Caki2 (cell line): ENCODE measurements at regions not wholly inside any gene's neighbourhood (a gene's known extent, or its start where the extent isn't known, plus 50 kb on each side); places are given as distances from the start of the nearest gene placed in this dataset.
A peak's percentile ranks its signal among the peaks of the same experiment; 100 is the strongest.
"Not testable (repeated sequence)": the region's sequence is repeated elsewhere in the genome, so short reads cannot be mapped to it uniquely, and the experiment has no call there.

Source experiments
- DNase-seq: peaks from one replicate; pipeline ENCODE4 v3.0.0-alpha.2; 2015; ENCODE audit warnings: low read depth
- in situ Hi-C: cut with HindIII; loops from 2 replicates; pipeline ENCODE4 v1.10.0; 2016; ENCODE audit warnings: low sequenced_read_pairs, low pct_unique_long_range_greater_than_20kb, mixed read lengths

GRCh38 chr11:103612451-103612850 lies 424.0 kb upstream of the DDI1 start:
- in situ Hi-C loops: not testable (repeated sequence)
- DNase-seq: peak; percentile 70

- in situ Hi-C loops, DNase-seq: not testable (repeated sequence)
Measured at GRCh38 chr11:103616586-103616985, 419.9 kb upstream of the DDI1 start.

GRCh38 chr11:103618528-103618927 lies 417.9 kb upstream of the DDI1 start:
- in situ Hi-C loops: no loop called here
- DNase-seq: no peak

GRCh38 chr11:103619480-103619879 lies 417.0 kb upstream of the DDI1 start:
- in situ Hi-C loops: no loop called here
- no peak for DNase-seq

- no peak for DNase-seq
- in situ Hi-C loops: no loop called here
Measured at GRCh38 chr11:103619938-103620337, 416.5 kb upstream of the DDI1 start.

- DNase-seq: no peak
- in situ Hi-C loops: no loop called here
Measured at GRCh38 chr11:103622296-103622695, 414.1 kb upstream of the DDI1 start.

- in situ Hi-C loops: no loop called here
- DNase-seq: no peak
Measured at GRCh38 chr11:103623933-103624332, 412.5 kb upstream of the DDI1 start.

- DNase-seq: peak; percentile 88
Measured at GRCh38 chr11:103624708-103625623, 411.5 kb upstream of the DDI1 start.

GRCh38 chr11:103625624-103625965 lies 410.8 kb upstream of the DDI1 start:
- in situ Hi-C loops: no loop called here
- DNase-seq: no peak

More at GRCh38 chr11:103624708-103625623, 411.5 kb upstream of the DDI1 start:
- in situ Hi-C loops: no loop called here

- DNase-seq: no peak
- in situ Hi-C loops: no loop called here
Measured at GRCh38 chr11:103628121-103628520, 408.3 kb upstream of the DDI1 start.

GRCh38 chr11:103631841-103632240 lies 404.6 kb upstream of the DDI1 start:
- in situ Hi-C loops: no loop called here
- no peak for DNase-seq

GRCh38 chr11:103633068-103633788 lies 403.2 kb upstream of the DDI1 start:
- in situ Hi-C loops: no loop called here
- peak; percentile 56 for DNase-seq

GRCh38 chr11:103633819-103634590 lies 402.4 kb upstream of the DDI1 start:
- DNase-seq: no peak
- in situ Hi-C loops: no loop called here

GRCh38 chr11:103636232-103636631 lies 400.2 kb upstream of the DDI1 start:
- DNase-seq: no peak
- in situ Hi-C loops: no loop called here

GRCh38 chr11:103637295-103637694 lies 399.1 kb upstream of the DDI1 start:
- DNase-seq: no peak
- in situ Hi-C loops: no loop called here

GRCh38 chr11:103637831-103638230 lies 398.6 kb upstream of the DDI1 start:
- no peak for DNase-seq
- in situ Hi-C loops: no loop called here

- DNase-seq: no peak
- in situ Hi-C loops: no loop called here
Measured at GRCh38 chr11:103644676-103645075, 391.8 kb upstream of the DDI1 start.

- in situ Hi-C loops: no loop called here
- no peak for DNase-seq
Measured at GRCh38 chr11:103648054-103648453, 388.4 kb upstream of the DDI1 start.
